Keratinocyte (primary cell): ENCODE measurements at regions not wholly inside any gene's neighbourhood (a gene's known extent, or its start where the extent isn't known, plus 50 kb on each side); places are given as distances from the start of the nearest gene placed in this dataset.

ENCODE experiments used
- DNase-seq: peaks from one replicate; pipeline ENCODE4 v3.0.0-alpha.2; 2011; ENCODE audit warnings: low read depth, missing footprints, low spot score
- FAIRE-seq: peaks from 2 replicates; lab custom pipeline; 2011; peaks lifted over from hg19 to GRCh38; lab: Jason Lieb, UNC
- H2AFZ ChIP-seq: 2 replicates; pipeline ENCODE4 v1.6.0; 2012; ENCODE audit warnings: low read length, control low read depth, inconsistent platforms; ENCODE audit not compliant: control insufficient read depth
- H3K27ac ChIP-seq: 2 replicates; pipeline ENCODE4 v1.5.1; 2011; ENCODE audit warnings: low read length; ENCODE audit not compliant: control insufficient read depth, insufficient read depth
- H3K27me3 ChIP-seq: 3 replicates; pipeline ENCODE4 v1.6.0; 2011; ENCODE audit warnings: low read length; ENCODE audit not compliant: control insufficient read depth, insufficient read depth; ENCODE audit errors: extremely low read depth
- H3K36me3 ChIP-seq, 2 experiments: 2 replicates in 1 of 2; 3 replicates in 1 of 2; pipeline ENCODE4 v1.5.1; 2011; ENCODE audit warnings: low read length in 2 of 2, mild to moderate bottlenecking in 1 of 2; ENCODE audit not compliant: control insufficient read depth in 2 of 2, insufficient read depth in 2 of 2; ENCODE audit errors: extremely low read depth in 1 of 2
- H3K4me1 ChIP-seq: 3 replicates; pipeline ENCODE4 v1.5.1; 2011; ENCODE audit warnings: low read length; ENCODE audit not compliant: control insufficient read depth, insufficient read depth; ENCODE audit errors: extremely low read depth
- H3K4me2 ChIP-seq: 3 replicates; pipeline ENCODE4 v1.6.0; 2011; ENCODE audit warnings: low read depth, low read length; ENCODE audit not compliant: control insufficient read depth, insufficient read depth; ENCODE audit errors: extremely low read depth
- H3K4me3 ChIP-seq, 3 experiments: fragments of 200-600 bp in 1 of 3; sonication (generic) in 1 of 3; 2 replicates in 2 of 3; 3 replicates in 1 of 3; pipeline ENCODE4 v1.5.1; 2011 to 2016; ENCODE audit warnings: low read length in 3 of 3, mild to moderate bottlenecking in 3 of 3, control low read depth in 2 of 3, inconsistent platforms in 1 of 3, low read depth in 1 of 3, mixed read lengths in 1 of 3, mixed run types in 1 of 3, moderate library complexity in 1 of 3; ENCODE audit not compliant: control insufficient read depth in 2 of 3, insufficient read depth in 2 of 3; ENCODE audit errors: extremely low read depth in 1 of 3
- H3K79me2 ChIP-seq: 2 replicates; pipeline ENCODE4 v1.6.0; 2012; ENCODE audit warnings: low read length; ENCODE audit not compliant: control insufficient read depth, insufficient read depth
- H3K9ac ChIP-seq: 3 replicates; pipeline ENCODE4 v1.6.0; 2011; ENCODE audit warnings: low read length; ENCODE audit not compliant: control insufficient read depth, insufficient read depth; ENCODE audit errors: extremely low read depth
- H3K9me1 ChIP-seq: 3 replicates; pipeline ENCODE4 v1.6.0; 2011; ENCODE audit warnings: low read length; ENCODE audit not compliant: control insufficient read depth, insufficient read depth; ENCODE audit errors: extremely low read depth
- H3K9me3 ChIP-seq: 2 replicates; pipeline ENCODE4 v1.5.1; 2012; ENCODE audit warnings: low read depth, low read length; ENCODE audit not compliant: control insufficient read depth
- H4K20me1 ChIP-seq: 3 replicates; pipeline ENCODE4 v1.6.0; 2011; ENCODE audit warnings: low read length; ENCODE audit not compliant: control insufficient read depth, insufficient read depth; ENCODE audit errors: extremely low read depth
- CTCF ChIP-seq, 3 experiments: IDR thresholded peaks in 1 of 3; conservative IDR thresholded peaks in 1 of 3; optimal IDR thresholded peaks in 1 of 3; 2 replicates in 2 of 3; 3 replicates in 1 of 3; pipeline versions ENCODE3 to v1.5.1; 2011; ENCODE audit warnings: low read length in 3 of 3, mild to moderate bottlenecking in 3 of 3, moderate library complexity in 2 of 3, control low read depth in 1 of 3, inconsistent platforms in 1 of 3; ENCODE audit not compliant: insufficient read depth in 2 of 3; ENCODE audit errors: extremely low read depth in 1 of 3
- EZH2 ChIP-seq: IDR thresholded peaks from one replicate; pipeline ENCODE4 v1.6.1; 2012; ENCODE audit warnings: inconsistent platforms, mild to moderate bottlenecking, low read length, moderate library complexity
- dilution Hi-C: fragments of 300-500 bp; cut with MboI; formaldehyde crosslinking; loops from one replicate; pipeline ENCODE4 v1.7.0; 2020; ENCODE audit warnings: low sequenced_read_pairs; ENCODE audit not compliant: extremely low pct_ligation_motif_present

- Histone ChIP-seq H3K79me2 (no peaks in the 10 kb centered on the region), H3K9me1 (no peaks in the 10 kb centered on the region), H3K9me3 (no peaks in the 10 kb centered on the region), H2AFZ (no peak overlapping the region), H3K9ac (no peak overlapping the region), H3K27ac (no peak overlapping the region), H3K4me2 (no peak overlapping the region), H3K4me1 (peaks cover 21% of the 10 kb centered on the region), H3K4me3 (no peak overlapping the region), H3K27me3 (no peaks in the 10 kb centered on the region), H4K20me1 (no peaks in the 10 kb centered on the region), H3K36me3 (no peaks in the 10 kb centered on the region)
- DNase-seq (no peak), FAIRE-seq (no peak)
- dilution Hi-C loops, result no loop called here
- TF ChIP-seq CTCF (optimal IDR thresholded peaks at IDR 0.05 in 1 of 3, IDR thresholded peaks at IDR 0.05 in 1 of 3, conservative IDR thresholded peaks at IDR 0.05 in 1 of 3; ENCODE audit: extremely low read depth in 1 of 3, insufficient read depth in 2 of 3, low read length in 3 of 3), result no peak
- TF ChIP-seq EZH2, result no peak
Observed at GRCh38 chr11:10397226-10397987, 57.7 kb upstream of the AMPD3 start.

GRCh38 chr11:10398525-10398924, 56.5 kb upstream of the AMPD3 start:
- no peak overlapping the region for H3K27ac ChIP-seq
- no peak overlapping the region for H3K4me2 ChIP-seq
- FAIRE-seq, result no peak
- no peak overlapping the region for H2AFZ ChIP-seq
- H3K9me3 ChIP-seq, result no peaks in the 10 kb centered on the region
- H3K4me1 ChIP-seq, result peaks cover 21% of the 10 kb centered on the region
- TF ChIP-seq EZH2 (no peak), CTCF (optimal IDR thresholded peaks at IDR 0.05 in 1 of 3, IDR thresholded peaks at IDR 0.05 in 1 of 3, conservative IDR thresholded peaks at IDR 0.05 in 1 of 3; ENCODE audit: extremely low read depth in 1 of 3, insufficient read depth in 2 of 3, low read length in 3 of 3) (no peak)
- no peaks in the 10 kb centered on the region for H3K36me3 ChIP-seq
- H3K9ac ChIP-seq, result no peak overlapping the region
- no peaks in the 10 kb centered on the region for H3K9me1 ChIP-seq
- dilution Hi-C loops, result no loop called here
- H3K79me2 ChIP-seq, result no peaks in the 10 kb centered on the region
- DNase-seq, result no peak
- H4K20me1 ChIP-seq, result no peaks in the 10 kb centered on the region
- H3K27me3 ChIP-seq, result no peaks in the 10 kb centered on the region
- H3K4me3 ChIP-seq, result no peak overlapping the region
